H1 (cell line): ENCODE measurements at regions not wholly inside any gene's neighbourhood (a gene's known extent, or its start where the extent isn't known, plus 50 kb on each side); places are given as distances from the start of the nearest gene placed in this dataset.

Source experiments
- CTCF ChIA-PET: fragments of 300-600 bp; sonication (Branson Sonifier 250); formaldehyde crosslinking; loops from one replicate; lab custom pipeline; 2021; ENCODE audit not compliant: partially characterized antibody; lab: Charles Lee
- POLR2A ChIA-PET: fragments of 300-600 bp; sonication (Branson Sonifier 250); formaldehyde crosslinking; loops from one replicate; lab custom pipeline; 2021; ENCODE audit warnings: inconsistent platforms; ENCODE audit not compliant: partially characterized antibody; lab: Charles Lee
- DNase-seq, 2 experiments: peaks; one replicate each; pipeline versions ENCODE4 v3.0.0 to v3.0.0-alpha.2; 2010 to 2022; ENCODE audit warnings: low spot score in 2 of 2, low read depth in 1 of 2, mixed read lengths in 1 of 2
- FAIRE-seq: peaks from 2 replicates; lab custom pipeline; 2011; peaks lifted over from hg19 to GRCh38; lab: Jason Lieb, UNC
- H2AFZ ChIP-seq: 2 replicates; pipeline ENCODE4 v1.8.1; 2012; ENCODE audit warnings: low read length, inconsistent platforms
- H2AK5ac ChIP-seq: 2 replicates; pipeline ENCODE4 v1.6.1; 2013; ENCODE audit warnings: low read depth, low read length
- H2BK120ac ChIP-seq: replicated peaks from 2 replicates; pipeline ENCODE3; 2013; ENCODE audit warnings: low read depth, low read length, inconsistent platforms
- H2BK12ac ChIP-seq: 2 replicates; pipeline ENCODE4 v1.6.1; 2013; ENCODE audit warnings: low read depth, low read length
- H2BK15ac ChIP-seq: 2 replicates; pipeline ENCODE4 v1.6.1; 2013; ENCODE audit warnings: low read length
- H2BK20ac ChIP-seq: 2 replicates; pipeline ENCODE4 v1.6.1; 2013; ENCODE audit warnings: low read length
- H2BK5ac ChIP-seq: 2 replicates; pipeline ENCODE4 v1.6.1; 2013; ENCODE audit warnings: low read depth, low read length
- H3K14ac ChIP-seq: 2 replicates; pipeline ENCODE4 v1.6.1; 2013; ENCODE audit warnings: inconsistent platforms; ENCODE audit not compliant: insufficient read length
- H3K18ac ChIP-seq: 2 replicates; pipeline ENCODE4 v1.6.1; 2013; ENCODE audit warnings: low read length; ENCODE audit errors: extremely low read depth
- H3K23ac ChIP-seq: 2 replicates; pipeline ENCODE4 v1.6.1; 2013; ENCODE audit warnings: inconsistent platforms; ENCODE audit not compliant: insufficient read length
- H3K23me2 ChIP-seq: 2 replicates; pipeline ENCODE4 v1.6.1; 2013; ENCODE audit warnings: low read depth, low read length
- H3K27ac ChIP-seq: 2 replicates; pipeline ENCODE4 v1.6.1; 2011; ENCODE audit warnings: low read depth, low read length, inconsistent platforms
- H3K27me3 ChIP-seq, 4 experiments: replicated peaks in 1 of 4; 1 replicate in 1 of 4; 2 replicates in 3 of 4; pipeline versions ENCODE4 v1.6.1 to v1.8.1; 2011 to 2013; ENCODE audit warnings: low read length in 3 of 4, mild to moderate bottlenecking in 3 of 4, inconsistent platforms in 2 of 4, mixed read lengths in 2 of 4, moderate library complexity in 1 of 4; ENCODE audit not compliant: control insufficient read depth in 3 of 4, insufficient read depth in 3 of 4; ENCODE audit errors: extremely low read depth in 1 of 4
- H3K36me3 ChIP-seq, 4 experiments: 2 replicates each; pipeline versions ENCODE4 v1.6.1 to v1.8.1; 2011 to 2013; ENCODE audit warnings: mild to moderate bottlenecking in 4 of 4, low read length in 3 of 4, moderate library complexity in 2 of 4, control low read depth in 1 of 4, inconsistent platforms in 1 of 4; ENCODE audit not compliant: insufficient read depth in 4 of 4, control insufficient read depth in 2 of 4
- H3K4ac ChIP-seq: replicated peaks from 2 replicates; pipeline ENCODE3; 2013; ENCODE audit warnings: low read length, low read depth, mixed read lengths, inconsistent platforms; ENCODE audit not compliant: insufficient read length
- H3K4me1 ChIP-seq, 4 experiments: replicated peaks in 1 of 4; 1 replicate in 1 of 4; 2 replicates in 3 of 4; pipeline versions ENCODE4 v1.6.1 to v1.8.1; 2011 to 2013; ENCODE audit warnings: low read length in 3 of 4, inconsistent platforms in 2 of 4, mixed read lengths in 1 of 4; ENCODE audit not compliant: insufficient read depth in 4 of 4, control insufficient read depth in 3 of 4
- H3K4me2 ChIP-seq, 2 experiments: 2 replicates each; pipeline versions ENCODE4 v1.6.1 to v1.8.1; 2011 to 2013; ENCODE audit warnings: low read depth in 2 of 2, low read length in 2 of 2, control low read depth in 1 of 2, inconsistent platforms in 1 of 2, mild to moderate bottlenecking in 1 of 2; ENCODE audit not compliant: insufficient read depth in 1 of 2
- H3K4me3 ChIP-seq, 4 experiments: fragments of 200-600, 300-600 bp in 1 of 4; sonication (generic), shearing (Covaris generic), sonication (Bioruptor Twin) in 1 of 4; 2 replicates each; pipeline versions ENCODE4 v1.5.1 to v1.8.1; 2011 to 2016; ENCODE audit warnings: low read length in 4 of 4, low read depth in 3 of 4, control low read depth in 2 of 4, inconsistent platforms in 2 of 4, mild to moderate bottlenecking in 2 of 4, mixed read lengths in 1 of 4, moderate library complexity in 1 of 4; ENCODE audit not compliant: insufficient read depth in 2 of 4; ENCODE audit errors: extremely low read depth in 1 of 4
- H3K56ac ChIP-seq: replicated peaks from 2 replicates; pipeline ENCODE3; 2013; ENCODE audit warnings: low read depth, mild to moderate bottlenecking, mixed read lengths, low read length, inconsistent platforms; ENCODE audit not compliant: insufficient read length
- H3K79me1 ChIP-seq: 2 replicates; pipeline ENCODE4 v1.6.1; 2013; ENCODE audit warnings: low read depth, low read length, control low read depth
- H3K79me2 ChIP-seq, 2 experiments: 2 replicates each; pipeline versions ENCODE4 v1.6.1 to v1.8.1; 2012 to 2013; ENCODE audit warnings: low read length in 2 of 2, mild to moderate bottlenecking in 2 of 2, inconsistent platforms in 1 of 2; ENCODE audit not compliant: insufficient read depth in 2 of 2, control insufficient read depth in 1 of 2
- H3K9ac ChIP-seq, 4 experiments: replicated peaks in 1 of 4; 1 replicate in 1 of 4; 2 replicates in 3 of 4; pipeline versions ENCODE4 v1.6.1 to v1.8.1; 2011 to 2013; ENCODE audit warnings: low read depth in 3 of 4, low read length in 3 of 4, control low read depth in 2 of 4, mild to moderate bottlenecking in 2 of 4, moderate library complexity in 2 of 4, inconsistent platforms in 1 of 4; ENCODE audit errors: extremely low read depth in 1 of 4
- H3K9me3 ChIP-seq, 2 experiments: 2 replicates each; pipeline versions ENCODE4 v1.6.1 to v1.8.1; 2012 to 2013; ENCODE audit warnings: mild to moderate bottlenecking in 2 of 2, moderate library complexity in 2 of 2, control low read depth in 1 of 2, inconsistent platforms in 1 of 2, low read depth in 1 of 2, low read length in 1 of 2, mixed read lengths in 1 of 2; ENCODE audit not compliant: insufficient read depth in 2 of 2
- H4K20me1 ChIP-seq, 2 experiments: replicated peaks in 1 of 2; 2 replicates each; pipeline versions ENCODE3 to v1.8.1; 2011 to 2013; ENCODE audit warnings: inconsistent platforms in 2 of 2, low read length in 2 of 2, mild to moderate bottlenecking in 1 of 2; ENCODE audit not compliant: insufficient read depth in 2 of 2, control insufficient read depth in 1 of 2
- H4K5ac ChIP-seq: 2 replicates; pipeline ENCODE4 v1.6.1; 2013; ENCODE audit warnings: low read length, low read depth, mixed read lengths, inconsistent platforms; ENCODE audit not compliant: insufficient read length
- H4K8ac ChIP-seq: 2 replicates; pipeline ENCODE4 v1.8.0; 2013; ENCODE audit warnings: mild to moderate bottlenecking, moderate library complexity, low read length, inconsistent platforms; ENCODE audit not compliant: insufficient read depth; ENCODE audit errors: extremely low read depth
- H4K91ac ChIP-seq: replicated peaks from 2 replicates; pipeline ENCODE3; 2013; ENCODE audit warnings: low read length, mixed read lengths, inconsistent platforms; ENCODE audit not compliant: insufficient read length
- RXRA ChIP-seq: IDR thresholded peaks from 2 replicates; pipeline ENCODE4 v1.6.1; 2011; ENCODE audit warnings: low read depth, mild to moderate bottlenecking, low read length, moderate library complexity; ENCODE audit not compliant: insufficient read depth
- WGBS, 2 experiments: shearing (Covaris generic) in 1 of 2; methylation state at CpG; one replicate each; pipeline versions ENCODE4 v1.1.6 to v1.1.7; 2013 to 2015; ENCODE audit warnings: low lambda C conversion rate in 2 of 2, mixed read lengths in 2 of 2, inconsistent platforms in 1 of 2, low coverage in 1 of 2, missing lambda C conversion rate in 1 of 2; ENCODE audit not compliant: insufficient replicate concordance in 2 of 2, insufficient coverage in 1 of 2, insufficient read length in 1 of 2; ENCODE audit errors: extremely low coverage in 1 of 2, missing lambda C conversion rate in 1 of 2; 5-methylcytosine and 5-hydroxymethylcytosine counted together

DNA sequence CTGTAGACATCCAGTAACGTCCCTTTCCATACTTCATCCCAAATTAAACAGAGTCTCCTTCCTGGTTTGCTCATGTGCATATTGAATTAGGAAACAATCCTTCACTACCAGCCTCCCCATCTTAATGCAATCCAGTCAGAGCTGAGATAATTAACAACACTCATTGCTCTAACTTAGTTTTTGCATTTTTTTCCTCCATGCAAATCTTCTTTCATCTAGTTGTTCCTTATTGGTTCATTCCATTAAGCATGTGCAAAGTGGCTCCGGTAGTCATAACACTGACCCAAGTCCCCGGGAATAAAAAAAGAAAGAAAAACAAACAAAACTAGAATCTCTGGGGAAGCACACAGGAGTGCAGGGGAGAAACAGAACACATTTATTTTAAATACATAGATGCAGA is 1176.1 kb downstream of the GATA3 start:
- Histone ChIP-seq H4K5ac (no peak overlapping the region), H3K23me2 (no peaks in the 10 kb centered on the region), H3K9me3 (no peaks in the 10 kb centered on the region), H3K4me1 (no peaks in the 10 kb centered on the region), H3K18ac (no peak overlapping the region), H2BK12ac (no peak overlapping the region), H4K8ac (no peak overlapping the region), H3K4me3 (no peak overlapping the region), H2AFZ (no peak overlapping the region), H2AK5ac (no peak overlapping the region), H3K4me2 (no peak overlapping the region), H3K23ac (no peak overlapping the region), H3K27me3 (no peaks in the 10 kb centered on the region), H3K36me3 (no peaks in the 10 kb centered on the region), H2BK15ac (no peak overlapping the region), H3K4ac (no peak overlapping the region), H4K91ac (no peak overlapping the region), H3K27ac (no peak overlapping the region), H2BK20ac (no peak overlapping the region), H2BK120ac (no peak overlapping the region), H3K79me2 (no peaks in the 10 kb centered on the region), H3K9ac (no peak overlapping the region), H3K56ac (no peak overlapping the region), H3K79me1 (no peaks in the 10 kb centered on the region), H4K20me1 (no peaks in the 10 kb centered on the region), H3K14ac (no peak overlapping the region), H2BK5ac (no peak overlapping the region)
- DNase-seq = no peak
- TF ChIP-seq RXRA = no peak
- 85% methylated on average over 3 of the region's 3 CpGs; no CpG with 5 or more reads in 1 of the 2 experiments for WGBS, 2 experiments
- no peak for FAIRE-seq
- ChIA-PET CTCF (interaction anchor here (0.6 kb wide), 1 partner anchor 1134 kb away, joined by 3 read pairs; no protein-coding TSS in a partner anchor), POLR2A (no interaction called here)
